ENCODE measurements at regions not wholly inside any gene's neighbourhood (a gene's known extent, or its start where the extent isn't known, plus 50 kb on each side); places are given as distances from the start of the nearest gene placed in this dataset.

DNA sequence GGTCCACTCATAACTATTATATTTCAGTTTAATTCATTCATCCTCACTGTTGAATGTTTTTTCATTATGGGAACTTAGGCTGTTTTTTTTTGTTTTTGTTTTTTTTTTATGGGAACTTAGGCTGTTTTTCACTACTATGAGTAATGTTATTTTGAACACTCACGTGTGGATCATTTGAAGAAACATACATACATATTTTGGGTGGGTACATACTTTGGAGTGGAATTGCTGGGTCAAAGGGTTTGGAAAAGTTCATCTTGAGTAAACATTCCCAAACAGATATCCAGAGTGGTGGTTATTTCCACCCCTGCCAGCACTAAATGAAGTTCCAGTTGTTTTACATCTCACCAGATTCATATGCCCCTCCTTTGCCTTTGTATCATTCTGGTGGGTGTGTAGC, 584.4 kb downstream of the PSAT1 start:
- DNase-seq (ENCODE audit: low read depth in 1 of 2, low spot score in 1 of 2) = no peak
- TF ChIP-seq, protein P1, sequence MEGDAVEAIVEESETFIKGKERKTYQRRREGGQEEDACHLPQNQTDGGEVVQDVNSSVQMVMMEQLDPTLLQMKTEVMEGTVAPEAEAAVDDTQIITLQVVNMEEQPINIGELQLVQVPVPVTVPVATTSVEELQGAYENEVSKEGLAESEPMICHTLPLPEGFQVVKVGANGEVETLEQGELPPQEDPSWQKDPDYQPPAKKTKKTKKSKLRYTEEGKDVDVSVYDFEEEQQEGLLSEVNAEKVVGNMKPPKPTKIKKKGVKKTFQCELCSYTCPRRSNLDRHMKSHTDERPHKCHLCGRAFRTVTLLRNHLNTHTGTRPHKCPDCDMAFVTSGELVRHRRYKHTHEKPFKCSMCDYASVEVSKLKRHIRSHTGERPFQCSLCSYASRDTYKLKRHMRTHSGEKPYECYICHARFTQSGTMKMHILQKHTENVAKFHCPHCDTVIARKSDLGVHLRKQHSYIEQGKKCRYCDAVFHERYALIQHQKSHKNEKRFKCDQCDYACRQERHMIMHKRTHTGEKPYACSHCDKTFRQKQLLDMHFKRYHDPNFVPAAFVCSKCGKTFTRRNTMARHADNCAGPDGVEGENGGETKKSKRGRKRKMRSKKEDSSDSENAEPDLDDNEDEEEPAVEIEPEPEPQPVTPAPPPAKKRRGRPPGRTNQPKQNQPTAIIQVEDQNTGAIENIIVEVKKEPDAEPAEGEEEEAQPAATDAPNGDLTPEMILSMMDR (IDR thresholded peaks at IDR 0.05; ENCODE audit: low read depth, low read length) = no peak
- Histone ChIP-seq H3K4me1 (ENCODE audit: low read depth) (no peaks in the 10 kb centered on the region), H3K27me3 (peaks cover 3% of the 10 kb centered on the region), H3K36me3 (no peaks in the 10 kb centered on the region), H3K9me3 (ENCODE audit: low read depth) (no peaks in the 10 kb centered on the region), H3K4me3 (no peak overlapping the region), H3K27ac (no peak overlapping the region)

DNA sequence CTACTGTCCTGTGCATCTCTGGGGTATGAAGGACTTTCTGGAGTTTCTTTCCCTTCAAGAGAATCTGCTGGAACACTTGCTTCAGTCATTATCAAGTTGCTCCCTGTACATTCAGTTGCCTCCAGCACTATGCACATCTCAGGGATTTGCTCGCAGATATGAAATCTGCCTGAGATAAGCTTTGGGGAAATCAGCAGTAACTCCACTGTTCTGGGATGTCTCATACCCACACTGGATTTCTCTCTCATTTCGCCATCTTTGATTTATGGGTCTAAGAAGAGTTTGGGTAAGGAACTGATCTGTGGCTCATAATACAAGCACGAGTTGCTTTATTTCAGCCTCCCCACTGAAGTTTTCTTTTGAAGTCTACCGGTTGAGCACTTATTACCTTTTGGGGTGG, 585.6 kb downstream of the PSAT1 start:
- Histone ChIP-seq H3K27ac (no peak overlapping the region), H3K27me3 (peaks cover 3% of the 10 kb centered on the region), H3K4me1 (ENCODE audit: low read depth) (no peaks in the 10 kb centered on the region), H3K36me3 (no peaks in the 10 kb centered on the region), H3K9me3 (ENCODE audit: low read depth) (no peaks in the 10 kb centered on the region), H3K4me3 (no peak overlapping the region)
- DNase-seq (ENCODE audit: low read depth in 1 of 2, low spot score in 1 of 2) = no peak
- TF ChIP-seq, protein P1 (IDR thresholded peaks at IDR 0.05; ENCODE audit: low read depth, low read length) = no peak

DNA sequence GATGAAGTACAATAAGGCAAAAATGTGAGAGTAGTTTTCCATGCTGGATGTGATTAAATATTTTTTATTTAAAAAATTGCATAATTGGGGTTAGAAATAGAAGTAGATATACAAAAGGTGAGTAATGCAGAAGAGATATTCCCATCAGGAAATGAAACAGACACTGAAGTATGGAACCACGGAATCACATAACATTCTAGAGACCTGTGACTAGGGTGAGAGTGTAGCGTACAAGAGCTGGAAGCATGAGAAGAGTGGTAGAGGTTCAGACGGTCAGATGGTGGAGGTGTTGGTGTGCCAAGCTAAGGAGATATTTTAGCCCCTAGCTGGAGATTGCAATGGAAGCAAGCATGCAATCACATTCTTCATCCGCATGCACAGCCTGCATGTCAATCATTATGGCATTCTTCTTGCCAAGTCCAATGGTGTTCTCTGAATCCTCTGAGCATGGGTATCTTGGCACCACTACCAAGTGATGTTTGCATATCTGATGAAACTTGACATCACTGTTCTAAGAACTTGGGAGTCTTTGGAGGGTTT, 587.8 kb downstream of the PSAT1 start:
- DNase-seq (ENCODE audit: low read depth in 1 of 2, low spot score in 1 of 2) = no peak
- H3K4me3 ChIP-seq = no peak overlapping the region
- H3K27ac ChIP-seq = no peak overlapping the region
- no peaks in the 10 kb centered on the region for H3K4me1 ChIP-seq (ENCODE audit: low read depth)
- no peaks in the 10 kb centered on the region for H3K36me3 ChIP-seq
- TF ChIP-seq, protein P1 (IDR thresholded peaks at IDR 0.05; ENCODE audit: low read depth, low read length) = no peak
- H3K9me3 ChIP-seq (ENCODE audit: low read depth) = no peaks in the 10 kb centered on the region
- peaks cover 3% of the 10 kb centered on the region for H3K27me3 ChIP-seq

DNA sequence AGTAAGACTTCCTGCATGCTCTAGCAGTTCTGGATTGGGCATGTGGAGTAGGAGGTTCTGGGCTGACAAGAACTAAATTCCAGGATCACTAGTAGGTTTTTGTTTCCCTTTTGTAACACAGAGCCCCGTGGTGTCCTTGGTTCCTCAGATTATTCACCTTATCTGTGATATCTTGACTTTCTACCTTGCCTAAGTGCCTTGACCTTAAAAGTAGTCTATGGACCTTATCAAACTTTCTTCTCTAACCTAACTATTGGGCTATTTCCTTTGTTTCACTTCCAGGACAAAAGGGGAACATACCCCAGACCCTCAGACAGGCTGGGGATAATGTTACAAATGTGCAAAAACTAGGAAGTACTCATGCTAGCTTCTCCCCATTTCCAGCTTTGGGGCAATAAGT, 595.3 kb downstream of the PSAT1 start:
- H3K36me3 ChIP-seq = no peaks in the 10 kb centered on the region
- no peak for DNase-seq (ENCODE audit: low read depth in 1 of 2, low spot score in 1 of 2)
- H3K27ac ChIP-seq = no peak overlapping the region
- no peaks in the 10 kb centered on the region for H3K9me3 ChIP-seq (ENCODE audit: low read depth)
- H3K27me3 ChIP-seq = no peaks in the 10 kb centered on the region
- no peak overlapping the region for H3K4me3 ChIP-seq
- no peaks in the 10 kb centered on the region for H3K4me1 ChIP-seq (ENCODE audit: low read depth)
- TF ChIP-seq, protein P1 (IDR thresholded peaks at IDR 0.05; ENCODE audit: low read depth, low read length) = no peak

DNA sequence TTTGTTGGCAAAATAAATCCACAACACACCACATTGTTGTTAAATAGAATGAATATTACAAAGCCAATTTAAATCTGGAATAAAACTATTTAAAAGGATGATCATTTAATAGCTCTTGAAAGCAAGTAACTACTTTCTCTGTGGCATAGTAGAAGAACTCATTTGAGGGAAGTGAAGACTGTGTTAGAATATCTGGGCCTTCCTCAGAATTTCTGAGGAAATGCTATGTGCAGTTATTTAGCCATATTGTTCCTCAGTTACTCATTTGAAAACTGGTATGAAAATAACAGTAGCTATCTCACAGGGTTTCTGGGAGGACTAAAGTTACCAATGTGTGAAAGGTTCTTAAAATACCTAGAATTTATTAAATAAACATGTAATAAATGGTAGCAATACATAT, 595.8 kb downstream of the PSAT1 start:
- TF ChIP-seq, protein P1 (IDR thresholded peaks at IDR 0.05; ENCODE audit: low read depth, low read length) = no peak
- no peak for DNase-seq (ENCODE audit: low read depth in 1 of 2, low spot score in 1 of 2)

More for the DNA sequence above, 595.8 kb downstream of the PSAT1 start:
- H3K4me1 ChIP-seq (ENCODE audit: low read depth) = no peaks in the 10 kb centered on the region
- H3K4me3 ChIP-seq = no peak overlapping the region
- no peak overlapping the region for H3K27ac ChIP-seq
- no peaks in the 10 kb centered on the region for H3K27me3 ChIP-seq
- H3K36me3 ChIP-seq = no peaks in the 10 kb centered on the region
- H3K9me3 ChIP-seq (ENCODE audit: low read depth) = no peaks in the 10 kb centered on the region
